GM13976 (cell line): ENCODE measurements at regions not wholly inside any gene's neighbourhood (a gene's known extent, or its start where the extent isn't known, plus 50 kb on each side); places are given as distances from the start of the nearest gene placed in this dataset.
"Not testable (repeated sequence)": the region's sequence is repeated elsewhere in the genome, so short reads cannot be mapped to it uniquely, and the experiment has no call there.

Source experiments
- DNase-seq: peaks from one replicate; pipeline ENCODE4 v3.0.0; 2012; ENCODE audit warnings: low spot score
- in situ Hi-C: fragments of 300-500 bp; cut with MboI; formaldehyde crosslinking; loops from one replicate; pipeline ENCODE4 v1.12.0; 2022; ENCODE audit warnings: low sequenced_read_pairs, mixed read lengths, inconsistent platforms; ENCODE audit not compliant: unreplicated experiment
- TF ChIP-seq, protein P1 (sequence below): IDR thresholded peaks from 2 replicates; pipeline ENCODE4 v1.5.1; 2012; ENCODE audit warnings: borderline replicate concordance, mild to moderate bottlenecking; ENCODE audit not compliant: insufficient read depth; ENCODE audit errors: extremely low read depth, missing control alignments, control extremely low read depth

DNA sequence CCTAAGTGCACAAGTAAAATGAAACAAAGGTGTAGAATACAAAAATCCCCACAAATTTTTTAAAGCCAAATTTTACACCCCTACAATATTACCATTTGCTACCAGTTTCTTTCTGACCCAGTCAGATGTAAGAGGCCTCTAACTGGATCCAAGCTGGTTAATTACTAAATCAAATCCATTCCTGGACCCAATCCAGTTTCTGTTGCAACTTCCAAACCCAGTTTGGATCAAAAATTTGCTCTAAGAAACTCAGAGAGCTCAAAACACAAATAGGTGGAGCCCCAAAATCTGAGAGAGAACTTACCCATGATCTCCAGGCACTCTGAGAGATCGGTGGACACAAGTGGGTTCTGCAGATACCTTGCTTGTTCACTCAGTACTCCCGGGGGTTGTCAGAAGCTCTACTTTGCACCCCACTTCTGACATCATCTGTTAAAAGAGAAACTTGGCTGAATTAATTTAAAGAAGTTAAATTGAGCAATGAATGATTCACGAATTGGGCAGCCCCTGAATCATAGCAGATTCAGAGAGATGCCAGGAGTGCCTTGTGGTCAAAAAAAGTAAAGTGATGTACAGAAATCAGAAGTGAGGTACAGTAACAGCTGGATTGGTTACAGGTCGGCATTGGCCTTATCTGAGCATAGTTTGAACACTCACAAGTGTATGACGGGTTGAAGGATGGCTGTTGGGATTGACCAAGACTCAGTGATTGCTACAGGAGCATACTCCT is 448.0 kb downstream of the KCNT2 start:
- no peak for DNase-seq
- TF ChIP-seq, protein P1, sequence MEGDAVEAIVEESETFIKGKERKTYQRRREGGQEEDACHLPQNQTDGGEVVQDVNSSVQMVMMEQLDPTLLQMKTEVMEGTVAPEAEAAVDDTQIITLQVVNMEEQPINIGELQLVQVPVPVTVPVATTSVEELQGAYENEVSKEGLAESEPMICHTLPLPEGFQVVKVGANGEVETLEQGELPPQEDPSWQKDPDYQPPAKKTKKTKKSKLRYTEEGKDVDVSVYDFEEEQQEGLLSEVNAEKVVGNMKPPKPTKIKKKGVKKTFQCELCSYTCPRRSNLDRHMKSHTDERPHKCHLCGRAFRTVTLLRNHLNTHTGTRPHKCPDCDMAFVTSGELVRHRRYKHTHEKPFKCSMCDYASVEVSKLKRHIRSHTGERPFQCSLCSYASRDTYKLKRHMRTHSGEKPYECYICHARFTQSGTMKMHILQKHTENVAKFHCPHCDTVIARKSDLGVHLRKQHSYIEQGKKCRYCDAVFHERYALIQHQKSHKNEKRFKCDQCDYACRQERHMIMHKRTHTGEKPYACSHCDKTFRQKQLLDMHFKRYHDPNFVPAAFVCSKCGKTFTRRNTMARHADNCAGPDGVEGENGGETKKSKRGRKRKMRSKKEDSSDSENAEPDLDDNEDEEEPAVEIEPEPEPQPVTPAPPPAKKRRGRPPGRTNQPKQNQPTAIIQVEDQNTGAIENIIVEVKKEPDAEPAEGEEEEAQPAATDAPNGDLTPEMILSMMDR: no peak
- in situ Hi-C loops: no loop called here

DNA sequence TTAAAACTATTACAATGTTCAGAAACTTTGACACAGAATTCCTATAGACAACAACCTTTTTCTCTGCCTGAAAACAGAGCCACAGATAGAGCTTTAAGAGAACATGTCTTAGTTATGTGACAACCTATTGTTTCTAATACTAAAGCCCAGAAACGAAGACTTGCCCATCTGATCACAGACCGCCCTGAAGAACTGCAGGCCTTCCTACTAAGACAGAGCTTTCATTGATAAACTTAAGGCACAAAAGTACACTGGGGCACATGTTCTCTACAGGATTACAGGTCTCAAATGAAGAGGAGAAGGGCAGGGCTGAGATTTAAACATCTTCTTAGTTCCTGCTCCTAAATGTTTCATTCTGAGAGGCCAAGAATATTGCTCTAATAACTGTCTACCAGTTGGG is 452.7 kb downstream of the KCNT2 start:
- TF ChIP-seq, protein P1: no peak
- in situ Hi-C loops: no loop called here
- no peak for DNase-seq

DNA sequence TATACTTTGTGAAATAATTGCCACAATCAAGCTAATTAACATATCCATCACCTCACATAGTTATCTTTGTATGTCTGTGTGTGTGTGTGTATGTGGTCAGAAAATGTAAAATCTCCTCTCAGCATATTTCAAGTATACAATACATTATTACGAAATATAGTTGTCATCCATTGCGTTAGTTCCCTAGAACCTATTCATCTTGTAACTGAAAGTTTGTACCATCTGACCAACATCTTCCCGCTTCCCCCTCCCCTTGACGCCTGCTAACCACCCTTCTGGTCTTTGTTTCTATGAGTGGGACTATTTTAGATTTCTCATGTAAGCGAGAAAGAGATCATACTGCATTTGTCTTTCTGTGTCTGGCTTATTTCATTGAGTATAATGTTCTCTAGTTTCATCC is 455.3 kb downstream of the KCNT2 start:
- in situ Hi-C loops: no loop called here
- DNase-seq: no peak
- TF ChIP-seq, protein P1: no peak

DNA sequence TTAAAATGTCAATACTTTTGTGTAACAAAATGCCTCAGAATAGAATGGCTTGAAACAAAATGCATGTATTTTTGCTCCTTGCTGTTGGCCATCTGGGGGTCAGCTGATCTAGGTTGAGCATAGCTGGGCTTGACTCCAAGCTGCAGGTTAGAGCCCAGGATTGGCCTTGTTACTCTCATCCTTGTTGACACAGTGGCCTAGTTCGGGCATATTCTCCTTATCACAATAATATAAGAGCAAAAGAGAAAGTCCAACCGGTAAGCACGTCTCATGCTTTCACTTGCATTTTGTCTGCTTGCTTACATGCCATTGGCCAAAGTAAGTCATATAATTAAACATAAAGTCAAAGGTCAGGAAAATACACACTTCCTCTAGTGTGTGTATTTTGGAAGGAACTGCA is 456.2 kb downstream of the KCNT2 start:
- TF ChIP-seq, protein P1: no peak
- DNase-seq: no peak
- in situ Hi-C loops: no loop called here

DNA sequence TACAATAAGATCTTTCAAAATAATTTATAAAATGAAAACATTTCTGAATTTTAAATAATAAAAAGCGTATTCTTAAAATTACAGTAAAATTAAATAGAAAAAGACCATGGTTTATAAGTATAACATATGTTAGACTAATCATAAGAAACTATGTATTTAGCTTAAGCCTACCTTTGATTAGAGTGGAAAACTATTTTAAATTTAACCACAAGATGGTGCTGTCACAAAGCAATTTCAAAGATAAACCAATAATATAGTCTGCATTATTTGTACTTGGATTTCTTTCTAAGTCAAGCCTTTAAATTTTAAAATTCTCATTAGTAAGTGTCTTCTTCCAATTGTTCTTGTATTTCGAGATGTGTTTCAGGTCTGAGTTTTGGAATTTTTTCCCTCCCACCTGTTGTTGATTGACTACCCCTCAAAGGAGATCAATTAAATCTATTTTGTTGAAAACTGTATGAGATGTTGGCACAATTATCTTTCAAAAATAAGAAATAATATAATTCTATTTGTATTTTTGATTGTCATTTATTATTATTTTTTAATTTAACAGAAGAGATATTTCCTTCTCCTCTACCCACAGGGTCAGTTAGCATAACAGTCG is 459.8 kb downstream of the KCNT2 start:
- in situ Hi-C loops: loop anchor here (10.0 kb wide), 1 partner anchor 516 kb away; no protein-coding TSS in a partner anchor
- TF ChIP-seq, protein P1: peak; percentile 15
- peak; percentile 22 for DNase-seq

DNA sequence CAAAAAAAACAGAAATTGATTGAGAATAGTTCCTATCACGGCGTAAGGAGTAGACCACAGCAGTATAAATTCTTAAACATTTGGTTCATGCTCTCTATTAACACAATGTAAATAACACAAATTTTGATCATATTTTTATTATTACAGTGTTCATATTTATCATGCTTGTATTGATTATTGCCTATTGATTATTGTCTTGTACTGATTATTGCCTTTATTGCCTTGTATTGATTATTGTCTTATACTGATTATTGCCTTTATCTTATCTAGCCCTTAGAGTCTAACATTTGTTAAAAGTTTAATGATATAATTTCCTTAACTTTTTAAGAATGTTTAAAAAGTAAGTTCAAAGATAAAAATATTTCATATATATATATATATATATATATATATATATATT is 460.7 kb downstream of the KCNT2 start:
- no peak for DNase-seq
- in situ Hi-C loops: loop anchor here (10.0 kb wide), 1 partner anchor 517 kb away; no protein-coding TSS in a partner anchor
- TF ChIP-seq, protein P1: no peak

DNA sequence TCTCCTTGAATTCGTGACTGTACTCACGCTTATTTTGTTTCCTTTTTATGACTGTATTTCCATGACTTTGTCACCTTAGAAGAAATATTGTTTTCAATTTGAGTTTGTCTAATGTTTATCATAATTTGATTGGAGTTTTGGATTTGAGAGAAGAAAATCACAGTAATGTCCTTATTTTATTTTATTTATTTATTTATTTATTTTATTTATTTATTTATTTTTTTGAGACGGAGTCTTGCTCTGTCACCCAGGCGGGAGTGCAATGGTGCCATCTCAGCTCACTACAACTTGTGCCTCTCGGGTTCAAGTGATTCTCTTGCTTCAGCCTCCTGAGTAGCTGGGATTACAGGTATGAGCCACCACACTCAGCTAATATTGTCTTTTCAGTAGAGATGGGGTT is 463.1 kb downstream of the KCNT2 start:
- in situ Hi-C loops: loop anchor here (10.0 kb wide), 1 partner anchor 520 kb away; no protein-coding TSS in a partner anchor
- DNase-seq: not testable (repeated sequence)
